DMS114 treated with DMSO at 0.1 percent for 48 hours (cell line): ENCODE measurements at regions not wholly inside any gene's neighbourhood (a gene's known extent, or its start where the extent isn't known, plus 50 kb on each side); places are given as distances from the start of the nearest gene placed in this dataset.
"Not testable (repeated sequence)": the region's sequence is repeated elsewhere in the genome, so short reads cannot be mapped to it uniquely, and the experiment has no call there.

Experiments used
- DNase-seq: peaks from one replicate; lab custom pipeline; 2025; ENCODE audit not compliant: unreplicated experiment; lab: John Stamatoyannopoulos, UW

- DNase-seq, result no peak
Observed at GRCh38 chr13:86569119-86569518, 769.9 kb upstream of the SLITRK6 start.

GRCh38 chr13:86569974-86570373, 770.8 kb upstream of the SLITRK6 start:
- DNase-seq, result no peak

- no peak for DNase-seq
Observed at GRCh38 chr13:86572115-86572514, 772.9 kb upstream of the SLITRK6 start.

- DNase-seq, result no peak
Observed at GRCh38 chr13:86579662-86580061, 780.4 kb upstream of the SLITRK6 start.

- no peak for DNase-seq
Observed at GRCh38 chr13:86581706-86582105, 782.5 kb upstream of the SLITRK6 start.

GRCh38 chr13:86584301-86584700, 785.1 kb upstream of the SLITRK6 start:
- DNase-seq, result no peak

- no peak for DNase-seq
Observed at GRCh38 chr13:86585835-86586234, 786.6 kb upstream of the SLITRK6 start.

- DNase-seq, result no peak
Observed at GRCh38 chr13:86591862-86592261, 792.6 kb upstream of the SLITRK6 start.

- no peak for DNase-seq
Observed at GRCh38 chr13:86601351-86601750, 802.1 kb upstream of the SLITRK6 start.

GRCh38 chr13:86606264-86606663, 807.0 kb upstream of the SLITRK6 start:
- DNase-seq, result no peak

GRCh38 chr13:86608701-86609100, 809.5 kb upstream of the SLITRK6 start:
- DNase-seq, result no peak

GRCh38 chr13:86633346-86633745, 834.1 kb upstream of the SLITRK6 start:
- DNase-seq, result no peak

- not testable (repeated sequence) for DNase-seq
Observed at GRCh38 chr13:86651171-86651570, 852.0 kb upstream of the SLITRK6 start.

- no peak for DNase-seq
Observed at GRCh38 chr13:86653009-86653408, 853.8 kb upstream of the SLITRK6 start.

- DNase-seq, result no peak
Observed at GRCh38 chr13:86655561-86655960, 856.3 kb upstream of the SLITRK6 start.

- no peak for DNase-seq
Observed at GRCh38 chr13:86660090-86660489, 860.9 kb upstream of the SLITRK6 start.

GRCh38 chr13:86665842-86666241, 866.6 kb upstream of the SLITRK6 start:
- no peak for DNase-seq

GRCh38 chr13:86673931-86674431, 874.8 kb upstream of the SLITRK6 start:
- DNase-seq, result no peak

GRCh38 chr13:86681223-86681622, 882.0 kb upstream of the SLITRK6 start:
- no peak for DNase-seq

- DNase-seq, result no peak
Observed at GRCh38 chr13:86684402-86684801, 885.2 kb upstream of the SLITRK6 start.

GRCh38 chr13:86689911-86690310, 890.7 kb upstream of the SLITRK6 start:
- no peak for DNase-seq

- no peak for DNase-seq
Observed at GRCh38 chr13:86692291-86692690, 893.1 kb upstream of the SLITRK6 start.

- no peak for DNase-seq
Observed at GRCh38 chr13:86710013-86710412, 910.8 kb upstream of the SLITRK6 start.

- DNase-seq, result no peak
Observed at GRCh38 chr13:86710896-86711295, 911.7 kb upstream of the SLITRK6 start.
